ENCODE measurements at regions not wholly inside any gene's neighbourhood (a gene's known extent, or its start where the extent isn't known, plus 50 kb on each side); places are given as distances from the start of the nearest gene placed in this dataset.
"Not testable (repeated sequence)": the region's sequence is repeated elsewhere in the genome, so short reads cannot be mapped to it uniquely, and the experiment has no call there.

GRCh38 chr7:63568571-63569313 lies 429.9 kb upstream of the ZNF722 start:
- TF ChIP-seq CTCF (IDR thresholded peaks at IDR 0.05; ENCODE audit: poor library complexity); EZH2phosphoT487 (IDR thresholded peaks at IDR 0.05; ENCODE audit: low read depth, severe bottlenecking, unreplicated experiment): not testable (repeated sequence)
